ENCODE measurements at regions not wholly inside any gene's neighbourhood (a gene's known extent, or its start where the extent isn't known, plus 50 kb on each side); places are given as distances from the start of the nearest gene placed in this dataset.

DNA sequence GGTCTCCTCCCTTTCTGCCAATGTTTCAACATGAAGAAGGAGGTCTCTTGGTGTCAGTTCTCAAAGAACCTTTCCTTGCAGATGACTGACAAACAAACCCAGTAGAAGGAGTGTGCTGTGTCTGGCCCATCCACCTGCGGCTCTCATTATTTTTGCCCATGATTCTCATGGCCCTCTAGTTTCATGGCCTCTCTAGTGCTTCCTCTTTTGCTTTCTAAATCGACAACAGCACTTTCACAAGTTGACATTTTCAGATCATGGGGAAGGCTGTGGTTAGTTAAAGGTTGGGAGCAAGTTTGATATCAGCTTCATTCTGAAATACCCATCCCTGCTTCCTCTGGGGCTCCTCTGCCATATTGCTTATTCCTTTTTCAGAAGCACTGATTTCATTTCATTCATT is 805.2 kb downstream of the SLC4A3 start:
- no peak for DNase-seq (ENCODE audit: low spot score)
- TF ChIP-seq, protein P1, sequence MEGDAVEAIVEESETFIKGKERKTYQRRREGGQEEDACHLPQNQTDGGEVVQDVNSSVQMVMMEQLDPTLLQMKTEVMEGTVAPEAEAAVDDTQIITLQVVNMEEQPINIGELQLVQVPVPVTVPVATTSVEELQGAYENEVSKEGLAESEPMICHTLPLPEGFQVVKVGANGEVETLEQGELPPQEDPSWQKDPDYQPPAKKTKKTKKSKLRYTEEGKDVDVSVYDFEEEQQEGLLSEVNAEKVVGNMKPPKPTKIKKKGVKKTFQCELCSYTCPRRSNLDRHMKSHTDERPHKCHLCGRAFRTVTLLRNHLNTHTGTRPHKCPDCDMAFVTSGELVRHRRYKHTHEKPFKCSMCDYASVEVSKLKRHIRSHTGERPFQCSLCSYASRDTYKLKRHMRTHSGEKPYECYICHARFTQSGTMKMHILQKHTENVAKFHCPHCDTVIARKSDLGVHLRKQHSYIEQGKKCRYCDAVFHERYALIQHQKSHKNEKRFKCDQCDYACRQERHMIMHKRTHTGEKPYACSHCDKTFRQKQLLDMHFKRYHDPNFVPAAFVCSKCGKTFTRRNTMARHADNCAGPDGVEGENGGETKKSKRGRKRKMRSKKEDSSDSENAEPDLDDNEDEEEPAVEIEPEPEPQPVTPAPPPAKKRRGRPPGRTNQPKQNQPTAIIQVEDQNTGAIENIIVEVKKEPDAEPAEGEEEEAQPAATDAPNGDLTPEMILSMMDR (IDR thresholded peaks at IDR 0.05), result no peak
- H3K27ac ChIP-seq, result no peak overlapping the region
- no peak overlapping the region for H3K4me3 ChIP-seq

DNA sequence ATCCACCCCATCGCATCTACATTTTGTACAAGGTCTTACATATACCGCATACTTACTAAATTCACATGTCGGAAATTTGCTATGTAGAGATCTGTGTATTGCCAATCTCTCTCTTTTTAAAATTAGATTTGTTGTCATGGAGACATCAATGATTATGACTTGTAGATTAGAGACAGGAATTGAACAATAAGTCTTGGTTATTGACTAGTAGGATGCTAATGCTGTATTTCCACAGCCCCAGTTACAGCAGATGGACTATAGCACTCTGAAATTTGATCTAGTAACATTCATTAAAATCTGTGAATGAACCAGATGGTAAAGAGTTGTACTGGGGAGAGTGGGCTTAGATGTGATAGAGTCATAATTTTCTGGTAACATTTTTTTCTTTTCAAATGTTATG is 805.7 kb downstream of the SLC4A3 start:
- H3K27ac ChIP-seq, result no peak overlapping the region
- DNase-seq (ENCODE audit: low spot score), result no peak
- TF ChIP-seq, protein P1 (IDR thresholded peaks at IDR 0.05), result no peak
- no peak overlapping the region for H3K4me3 ChIP-seq

DNA sequence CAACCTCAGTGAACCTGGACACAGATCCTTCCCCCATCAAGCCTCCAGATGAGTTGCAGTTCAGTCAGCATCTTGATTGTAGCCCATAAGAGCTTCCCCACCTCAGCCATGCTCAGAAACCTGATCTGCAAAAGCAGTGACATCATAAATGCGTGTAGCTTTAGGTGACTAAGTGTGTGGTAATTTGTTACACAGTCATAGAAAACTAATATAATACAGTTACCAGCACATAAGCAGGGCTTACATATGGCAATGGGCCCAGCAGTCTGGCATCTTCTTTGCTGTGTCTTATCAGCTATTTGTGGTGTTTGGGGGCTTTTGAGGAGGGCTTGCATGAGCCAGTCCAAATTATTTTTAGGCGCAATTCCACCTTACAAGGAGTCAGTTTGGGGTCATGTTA is 807.0 kb downstream of the SLC4A3 start:
- no peak overlapping the region for H3K4me3 ChIP-seq
- no peak overlapping the region for H3K27ac ChIP-seq
- TF ChIP-seq, protein P1 (IDR thresholded peaks at IDR 0.05), result no peak
- no peak for DNase-seq (ENCODE audit: low spot score)

DNA sequence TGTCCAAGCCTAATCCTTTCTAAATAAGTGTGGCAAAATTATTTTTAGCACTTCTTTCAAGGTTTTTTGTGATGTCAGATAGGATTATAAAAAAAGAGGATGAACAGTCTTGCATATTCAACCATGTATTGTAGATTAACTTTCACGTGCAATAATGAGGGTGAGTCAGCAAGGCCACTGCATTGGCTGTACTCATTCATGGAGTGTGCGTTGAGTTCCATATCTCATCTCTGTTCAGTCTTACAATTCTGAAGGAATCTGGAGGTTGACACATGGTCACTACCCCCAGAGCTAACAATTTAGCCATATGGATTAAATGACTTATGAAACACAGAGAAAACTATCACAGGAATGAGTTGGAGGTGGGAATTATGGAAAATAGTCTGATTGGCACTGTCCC is 810.5 kb downstream of the SLC4A3 start:
- Histone ChIP-seq H3K27ac (no peak overlapping the region), H3K4me3 (no peak overlapping the region)
- TF ChIP-seq, protein P1 (IDR thresholded peaks at IDR 0.05), result no peak
- no peak for DNase-seq (ENCODE audit: low spot score)

DNA sequence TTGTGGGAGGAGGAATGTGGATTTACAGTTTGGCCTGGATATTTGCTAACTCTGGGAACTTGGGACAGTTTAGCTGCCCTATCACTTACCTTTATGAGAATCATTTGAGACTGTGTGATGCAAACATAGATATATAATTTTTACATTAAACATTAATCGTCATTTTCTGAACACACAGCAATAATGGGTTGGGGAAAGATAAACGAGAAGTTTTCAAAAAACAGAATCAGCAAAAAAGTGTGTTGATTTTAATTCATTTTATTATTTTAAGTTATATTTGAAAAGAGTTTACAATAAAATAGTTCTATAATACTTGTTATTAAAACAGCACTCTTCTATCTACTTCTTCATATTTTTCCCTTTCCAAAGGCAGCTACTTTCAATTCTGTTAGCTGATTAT is 813.3 kb downstream of the SLC4A3 start:
- Histone ChIP-seq H3K4me3 (no peak overlapping the region), H3K27ac (no peak overlapping the region)
- DNase-seq (ENCODE audit: low spot score), result no peak
- TF ChIP-seq, protein P1 (IDR thresholded peaks at IDR 0.05), result no peak

DNA sequence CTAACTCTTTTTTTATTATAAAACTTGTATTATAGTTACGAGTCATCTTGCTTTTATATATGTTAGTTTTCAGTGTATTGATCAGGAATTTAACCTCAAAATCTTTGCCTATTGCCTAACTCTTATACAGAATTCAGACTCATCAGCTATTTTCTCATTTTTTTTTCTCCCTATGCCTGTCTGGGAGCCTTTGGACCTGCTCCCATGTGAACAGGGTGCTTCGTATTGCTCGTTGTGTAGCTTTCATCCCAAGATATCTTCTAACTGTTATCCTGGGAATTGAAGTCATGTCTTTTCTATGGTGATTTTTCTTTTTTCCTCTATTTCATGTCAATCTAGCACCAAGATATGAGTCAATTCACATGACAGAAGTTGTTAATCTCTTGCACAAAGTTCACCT is 814.0 kb downstream of the SLC4A3 start:
- Histone ChIP-seq H3K27ac (no peak overlapping the region), H3K4me3 (no peak overlapping the region)
- DNase-seq (ENCODE audit: low spot score), result no peak
- TF ChIP-seq, protein P1 (IDR thresholded peaks at IDR 0.05), result no peak

DNA sequence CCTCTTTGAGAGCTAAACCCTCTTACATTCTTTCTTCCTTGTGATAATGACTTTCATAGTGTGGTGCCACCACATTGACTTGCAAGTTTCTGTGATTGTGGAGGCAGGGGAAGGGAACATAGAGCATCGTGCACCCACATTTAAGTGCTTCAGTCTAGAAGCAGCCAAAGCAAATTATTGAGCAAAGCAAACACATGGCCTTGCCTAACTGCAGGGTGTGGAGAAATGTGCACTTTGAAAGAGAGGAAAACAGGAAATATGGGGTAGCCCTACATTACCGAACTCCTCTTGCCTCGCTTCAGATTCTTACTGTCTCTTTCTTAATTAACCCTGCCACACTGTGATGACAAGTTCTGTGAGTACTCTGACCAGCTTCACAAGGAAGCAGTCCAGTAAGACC is 814.6 kb downstream of the SLC4A3 start:
- Histone ChIP-seq H3K27ac (no peak overlapping the region), H3K4me3 (no peak overlapping the region)
- no peak for DNase-seq (ENCODE audit: low spot score)
- TF ChIP-seq, protein P1 (IDR thresholded peaks at IDR 0.05), result no peak
